Epithelial cell of esophagus (primary cell): ENCODE measurements at regions not wholly inside any gene's neighbourhood (a gene's known extent, or its start where the extent isn't known, plus 50 kb on each side); places are given as distances from the start of the nearest gene placed in this dataset.
"Not testable (repeated sequence)": the region's sequence is repeated elsewhere in the genome, so short reads cannot be mapped to it uniquely, and the experiment has no call there.

Source experiments
- DNase-seq: peaks from one replicate; pipeline ENCODE4 v3.0.0; 2010; ENCODE audit warnings: low read depth
- H3K4me3 ChIP-seq: 2 replicates; pipeline ENCODE4 v1.5.1; 2011; ENCODE audit warnings: mild to moderate bottlenecking, low read length, control low read depth

GRCh38 chr1:146537775-146538373 lies 309.1 kb upstream of the NOTCH2NLA start:
- H3K4me3 ChIP-seq, DNase-seq: not testable (repeated sequence)

GRCh38 chr1:146536028-146536427 lies 307.2 kb upstream of the NOTCH2NLA start:
- H3K4me3 ChIP-seq, DNase-seq: not testable (repeated sequence)

- not testable (repeated sequence) for DNase-seq, H3K4me3 ChIP-seq
Measured at GRCh38 chr1:146535575-146535974, 306.8 kb upstream of the NOTCH2NLA start.

GRCh38 chr1:146530958-146531357 lies 302.1 kb upstream of the NOTCH2NLA start:
- DNase-seq = not testable (repeated sequence)

GRCh38 chr1:146522812-146523211 lies 294.0 kb upstream of the NOTCH2NLA start:
- not testable (repeated sequence) for DNase-seq, H3K4me3 ChIP-seq

More at GRCh38 chr1:146530958-146531357, 302.1 kb upstream of the NOTCH2NLA start:
- H3K4me3 ChIP-seq = not testable (repeated sequence)

GRCh38 chr1:146522345-146522744 lies 293.5 kb upstream of the NOTCH2NLA start:
- H3K4me3 ChIP-seq = not testable (repeated sequence)

GRCh38 chr1:146521804-146522203 lies 293.0 kb upstream of the NOTCH2NLA start:
- not testable (repeated sequence) for H3K4me3 ChIP-seq

More at GRCh38 chr1:146522345-146522744, 293.5 kb upstream of the NOTCH2NLA start:
- not testable (repeated sequence) for DNase-seq

GRCh38 chr1:146513754-146514153 lies 284.9 kb upstream of the NOTCH2NLA start:
- DNase-seq = not testable (repeated sequence)

More at GRCh38 chr1:146521804-146522203, 293.0 kb upstream of the NOTCH2NLA start:
- DNase-seq = not testable (repeated sequence)

GRCh38 chr1:146511047-146511777 lies 282.4 kb upstream of the NOTCH2NLA start:
- H3K4me3 ChIP-seq, DNase-seq: not testable (repeated sequence)

More at GRCh38 chr1:146513754-146514153, 284.9 kb upstream of the NOTCH2NLA start:
- not testable (repeated sequence) for H3K4me3 ChIP-seq

- not testable (repeated sequence) for H3K4me3 ChIP-seq, DNase-seq
Measured at GRCh38 chr1:146510248-146510983, 281.6 kb upstream of the NOTCH2NLA start.

- H3K4me3 ChIP-seq, DNase-seq: not testable (repeated sequence)
Measured at GRCh38 chr1:146504121-146504520, 275.3 kb upstream of the NOTCH2NLA start.

GRCh38 chr1:146487555-146487954 lies 258.7 kb upstream of the NOTCH2NLA start:
- H3K4me3 ChIP-seq = not testable (repeated sequence)

GRCh38 chr1:146487155-146487554 lies 258.3 kb upstream of the NOTCH2NLA start:
- not testable (repeated sequence) for H3K4me3 ChIP-seq, DNase-seq

More at GRCh38 chr1:146487555-146487954, 258.7 kb upstream of the NOTCH2NLA start:
- not testable (repeated sequence) for DNase-seq

- DNase-seq = peak; percentile 29
- H3K4me3 ChIP-seq = not testable (repeated sequence)
Measured at GRCh38 chr1:146486300-146487014, 257.6 kb upstream of the NOTCH2NLA start.

GRCh38 chr1:146484195-146484594 lies 255.4 kb upstream of the NOTCH2NLA start:
- DNase-seq, H3K4me3 ChIP-seq: not testable (repeated sequence)

GRCh38 chr1:146479188-146479587 lies 250.4 kb upstream of the NOTCH2NLA start:
- DNase-seq, H3K4me3 ChIP-seq: not testable (repeated sequence)
